ELF-1 (cell line): ENCODE measurements at regions not wholly inside any gene's neighbourhood (a gene's known extent, or its start where the extent isn't known, plus 50 kb on each side); places are given as distances from the start of the nearest gene placed in this dataset.
A peak's percentile ranks its signal among the peaks of the same experiment; 100 is the strongest.

Experiments used
- DNase-seq: peaks from one replicate; pipeline ENCODE4 v3.0.0-alpha.2; 2016; ENCODE audit warnings: low read depth, low spot score

DNA sequence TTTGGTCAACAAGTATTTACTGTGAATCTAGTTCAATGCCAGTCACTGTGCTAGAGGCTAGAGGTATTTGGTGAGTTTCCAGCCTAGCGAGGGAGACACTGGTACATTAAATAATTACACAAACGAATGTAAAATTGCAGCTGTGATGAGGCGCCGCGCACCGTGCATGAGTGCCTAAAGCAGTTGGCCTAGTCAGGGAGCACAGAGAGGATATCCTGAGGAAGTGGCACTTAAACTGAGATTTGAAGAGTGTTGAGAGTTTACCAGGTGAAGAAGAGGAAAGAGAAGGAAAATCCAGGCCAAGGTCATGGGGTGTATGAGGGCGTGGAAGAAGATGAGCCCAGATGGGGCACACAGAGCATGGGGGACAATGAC is 157.6 kb upstream of the NDUFV2 start:
- no peak for DNase-seq

DNA sequence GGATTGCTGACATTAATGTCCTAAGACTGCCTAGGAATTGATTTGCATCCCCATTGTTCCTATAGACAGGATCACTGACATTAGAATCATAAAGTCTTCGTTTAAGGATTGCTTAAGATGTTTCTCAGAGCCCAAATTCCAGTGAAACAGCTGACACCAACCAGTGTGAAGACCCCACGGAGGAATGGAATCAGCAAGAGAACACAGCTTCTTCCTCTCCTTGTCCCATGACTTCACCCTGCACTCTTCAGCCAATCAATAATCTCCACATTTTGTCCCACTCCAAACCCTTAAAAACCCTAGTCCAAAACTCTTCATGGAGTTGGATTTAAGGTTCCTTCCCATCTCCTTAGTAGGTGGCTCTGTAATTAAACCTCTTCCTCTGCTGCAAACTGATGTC is 157.0 kb upstream of the NDUFV2 start:
- no peak for DNase-seq

DNA sequence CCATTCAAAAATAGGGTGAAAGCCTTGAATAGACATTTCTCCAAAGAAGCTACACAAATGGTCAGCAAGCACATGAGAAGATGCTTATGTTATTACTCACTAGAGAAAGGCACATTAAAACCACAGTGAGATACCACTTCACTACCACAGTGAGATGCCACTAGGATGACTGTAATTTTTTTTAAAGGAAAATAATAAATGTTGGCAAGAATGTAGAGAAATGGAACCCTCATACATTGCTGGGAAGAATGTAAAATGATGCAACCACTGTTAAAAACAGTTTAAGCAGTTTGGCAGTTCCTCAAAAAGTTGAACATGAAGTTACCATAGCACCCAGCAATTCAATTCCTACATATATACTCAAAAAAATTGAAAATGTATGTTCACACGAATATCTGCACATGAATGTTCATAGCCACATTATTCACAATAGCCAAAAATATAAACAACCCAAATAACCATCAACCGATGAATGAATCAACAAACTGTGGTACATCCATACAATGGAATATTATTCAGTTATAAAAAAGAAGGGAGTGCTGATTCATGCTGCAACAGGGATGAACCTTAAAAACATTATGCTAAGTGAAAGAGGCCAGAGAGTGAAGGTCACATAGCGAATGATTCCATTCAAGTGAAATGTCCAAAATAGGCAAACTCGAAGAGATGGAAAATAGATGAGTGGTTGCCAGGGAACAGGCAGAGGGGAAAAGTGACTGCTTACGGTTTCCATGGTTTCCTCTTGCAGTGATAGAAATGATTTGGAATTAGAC is 156.2 kb upstream of the NDUFV2 start:
- DNase-seq, result no peak

DNA sequence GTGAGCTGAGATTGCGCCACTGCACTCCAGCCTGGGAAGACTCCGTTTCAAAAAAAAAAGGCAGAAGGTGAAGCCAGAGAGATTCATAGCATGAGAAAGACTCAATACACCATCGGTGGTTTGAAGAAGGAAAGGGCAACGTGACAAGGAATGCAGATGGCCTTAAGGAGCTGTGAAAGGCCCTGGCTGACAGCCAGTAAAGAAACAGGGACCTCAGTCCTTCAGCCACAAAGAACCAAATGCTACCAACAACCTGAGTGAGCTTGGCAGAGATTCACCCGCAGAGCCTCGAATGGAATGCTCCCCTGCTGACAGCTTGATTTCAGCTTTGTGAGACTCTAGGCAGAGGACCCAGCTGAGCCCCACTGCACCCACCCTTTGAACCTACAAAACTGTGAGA is 154.9 kb upstream of the NDUFV2 start:
- peak; percentile 43 for DNase-seq

DNA sequence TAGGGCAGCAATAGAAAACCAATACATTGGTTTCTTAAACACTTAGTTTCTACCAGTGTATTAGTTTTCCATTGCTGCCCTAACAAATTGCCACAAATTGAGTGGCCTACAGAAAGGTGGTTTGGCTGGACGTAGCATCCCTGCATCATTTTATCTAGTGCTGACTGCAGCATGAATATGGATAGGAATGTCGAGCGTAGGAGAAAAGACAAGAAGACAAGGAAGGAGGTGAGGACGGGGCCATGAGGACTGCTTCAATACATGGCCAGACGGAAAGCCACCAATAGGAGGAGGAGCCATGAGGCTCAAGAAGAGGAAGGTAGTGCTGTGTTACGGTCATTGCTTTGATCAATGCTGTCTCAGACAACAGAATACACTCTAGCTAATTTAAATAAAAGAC is 154.5 kb upstream of the NDUFV2 start:
- no peak for DNase-seq

DNA sequence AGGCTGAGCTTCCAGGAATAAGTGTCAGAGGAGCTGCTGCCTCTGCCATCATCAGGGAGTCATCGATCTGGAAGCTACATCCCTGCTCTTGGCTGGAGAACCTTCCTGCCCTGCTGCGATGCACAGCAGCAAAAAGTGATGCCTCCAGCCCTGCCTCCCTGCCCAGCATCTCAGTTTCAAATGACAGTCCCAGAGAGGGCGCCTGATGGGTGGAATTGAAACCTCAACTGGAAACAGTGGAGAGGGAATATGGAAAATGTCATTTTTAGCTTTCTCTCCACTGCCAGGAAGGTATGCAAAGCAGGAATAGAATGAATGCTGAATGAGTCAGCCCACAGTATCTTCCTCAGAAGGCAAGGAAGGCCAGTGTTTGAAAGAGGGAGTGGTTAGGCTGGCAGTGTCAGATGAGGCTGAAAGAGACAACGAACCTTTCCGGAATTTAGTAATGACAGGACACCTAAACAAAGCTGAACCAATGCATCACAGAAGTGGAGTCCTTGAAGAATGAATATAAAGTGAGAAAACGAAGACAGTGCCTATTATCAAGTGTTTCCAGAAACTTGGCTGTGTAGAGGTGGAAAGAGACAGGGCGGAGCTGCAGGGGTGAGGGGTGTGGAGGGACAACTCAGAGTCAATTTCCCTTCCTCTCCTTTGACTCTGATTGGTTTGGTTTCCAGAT is 153.9 kb upstream of the NDUFV2 start:
- DNase-seq, result peak; percentile 47

DNA sequence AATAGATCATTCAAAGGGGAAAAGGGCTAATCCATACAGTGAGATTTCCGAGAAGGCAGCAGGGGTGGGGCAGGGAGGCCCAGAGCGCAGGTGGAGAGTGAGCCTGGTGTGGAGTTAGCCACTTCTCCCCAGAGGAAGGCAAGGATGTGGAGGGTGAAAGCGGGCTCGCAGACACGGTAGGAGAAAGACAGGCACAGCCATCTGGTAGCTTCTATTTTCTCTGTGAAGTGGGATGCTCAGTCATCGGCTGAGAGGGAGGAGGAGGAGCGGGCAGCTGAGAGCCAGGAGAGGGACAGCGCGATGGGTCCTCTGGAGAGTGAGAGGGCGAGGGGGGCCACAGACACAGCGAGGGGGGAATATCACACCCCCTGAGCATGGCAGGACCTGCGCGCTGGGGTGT is 153.3 kb upstream of the NDUFV2 start:
- DNase-seq, result no peak

DNA sequence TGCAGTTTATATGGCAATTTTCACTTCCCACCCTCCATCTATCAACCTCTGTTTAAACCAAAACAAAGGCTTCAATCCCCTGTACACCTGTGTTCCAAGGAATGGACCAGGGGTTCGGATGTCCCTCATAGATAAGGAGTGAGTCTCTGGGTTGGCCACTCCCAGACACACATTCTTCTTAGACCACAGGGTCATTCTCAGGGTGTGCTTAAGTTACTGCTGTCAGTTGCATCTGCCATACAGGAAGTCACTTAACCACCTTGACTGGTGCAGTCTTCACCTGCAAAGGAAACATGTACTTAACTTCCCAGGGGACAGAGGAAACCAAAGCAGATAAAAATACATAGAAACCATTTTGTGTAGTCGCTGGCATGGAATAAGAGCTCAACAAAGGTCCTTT is 151.0 kb upstream of the NDUFV2 start:
- no peak for DNase-seq

DNA sequence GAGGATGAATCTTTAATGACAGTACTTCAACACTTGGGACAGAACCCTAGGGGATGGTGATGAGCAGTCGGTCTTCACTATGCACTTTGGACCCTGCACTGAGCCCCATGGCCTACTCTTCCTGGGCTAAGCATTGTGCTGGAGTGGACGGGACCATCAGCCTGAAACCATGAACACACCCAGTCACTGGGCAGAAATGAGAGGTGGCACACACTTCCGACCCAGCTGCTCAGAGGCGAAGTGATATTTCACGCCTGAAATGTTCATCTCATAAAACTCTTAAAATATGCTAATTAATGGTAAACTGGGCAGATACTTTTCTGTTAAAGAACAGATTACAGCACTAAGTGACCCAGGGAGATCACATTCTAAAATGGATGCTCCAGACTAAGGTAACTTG is 150.3 kb upstream of the NDUFV2 start:
- DNase-seq, result no peak

DNA sequence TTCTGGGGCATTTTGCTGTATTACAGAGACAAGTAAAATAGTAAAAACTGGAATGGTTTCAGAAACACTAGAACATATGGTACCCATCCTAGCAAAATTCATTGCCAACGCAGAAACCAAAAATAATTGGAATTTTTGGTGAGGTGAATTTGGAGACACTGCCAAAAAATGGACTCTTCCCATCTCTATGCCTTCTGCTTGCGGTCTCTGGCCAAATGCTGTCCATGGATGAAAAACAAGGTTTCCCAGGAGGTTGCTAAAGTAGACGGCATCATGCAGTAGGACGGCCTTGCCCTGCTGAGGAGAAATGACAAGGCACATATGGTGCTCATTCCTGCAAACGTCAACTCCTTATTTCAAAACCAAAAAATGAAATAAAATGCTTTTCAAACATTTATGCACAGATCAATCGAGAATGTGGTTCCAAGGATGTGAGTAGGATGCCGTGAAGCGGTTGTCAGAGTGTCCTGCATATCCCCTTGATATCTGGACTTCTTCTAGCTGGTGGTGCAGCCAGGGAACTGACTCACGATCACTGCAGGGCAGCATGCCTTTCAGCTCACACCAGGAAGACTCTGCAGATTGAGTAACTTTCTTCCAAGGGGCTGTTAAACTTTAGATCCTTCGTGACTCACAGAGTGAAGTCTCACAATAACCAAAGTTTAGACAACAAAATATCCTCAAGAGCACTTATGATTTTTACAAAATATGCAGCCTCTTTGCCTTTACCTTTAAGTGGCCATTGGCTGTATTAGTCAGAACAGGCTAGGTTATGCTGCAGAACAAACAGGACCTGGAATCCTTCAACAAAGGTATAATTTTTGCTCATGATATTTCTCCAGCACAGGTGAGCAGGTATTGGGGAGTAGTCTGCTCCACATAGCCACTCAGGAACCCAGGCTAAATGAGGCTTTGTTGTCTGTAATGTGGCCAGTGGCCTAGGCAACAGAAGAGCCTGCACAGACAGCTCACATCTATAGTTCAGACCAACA is 149.4 kb upstream of the NDUFV2 start:
- no peak for DNase-seq

DNA sequence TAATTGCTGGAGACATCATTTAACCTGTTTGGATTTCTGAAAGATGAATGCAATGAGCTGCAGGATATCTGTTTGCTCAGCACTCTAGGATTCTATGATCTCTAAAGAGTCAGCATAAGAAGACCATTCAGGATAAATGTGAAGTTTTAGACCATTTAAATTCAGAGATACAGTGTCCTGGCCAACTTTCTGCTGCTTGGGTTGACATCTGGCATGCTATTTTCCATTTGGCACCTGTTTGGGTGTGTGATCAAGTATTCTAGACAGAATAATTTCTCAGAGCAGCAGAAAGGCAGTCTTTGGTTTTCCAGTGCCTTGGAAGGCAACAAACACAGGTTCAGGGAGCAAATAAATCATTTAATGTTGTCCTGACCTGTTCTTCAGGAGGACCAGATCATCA is 144.8 kb upstream of the NDUFV2 start:
- no peak for DNase-seq

DNA sequence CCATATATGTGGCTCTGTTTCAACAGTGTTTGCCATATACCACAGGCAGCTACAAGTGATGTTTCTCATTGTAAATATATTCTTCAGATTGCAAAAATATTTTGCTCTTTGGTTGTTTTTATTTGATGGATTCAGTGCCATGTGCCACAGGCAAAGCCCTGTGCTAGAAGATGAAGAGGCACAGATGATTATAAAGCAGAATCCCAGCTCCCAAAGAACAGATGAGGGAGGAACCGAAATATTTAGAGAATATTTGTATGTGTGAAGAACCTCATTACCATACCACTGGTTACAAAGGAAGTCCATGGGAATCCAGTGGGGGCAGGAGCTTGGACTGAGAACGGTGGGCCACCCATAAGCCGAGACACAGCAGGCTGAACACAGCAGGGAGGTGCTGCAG is 143.8 kb upstream of the NDUFV2 start:
- DNase-seq, result no peak

DNA sequence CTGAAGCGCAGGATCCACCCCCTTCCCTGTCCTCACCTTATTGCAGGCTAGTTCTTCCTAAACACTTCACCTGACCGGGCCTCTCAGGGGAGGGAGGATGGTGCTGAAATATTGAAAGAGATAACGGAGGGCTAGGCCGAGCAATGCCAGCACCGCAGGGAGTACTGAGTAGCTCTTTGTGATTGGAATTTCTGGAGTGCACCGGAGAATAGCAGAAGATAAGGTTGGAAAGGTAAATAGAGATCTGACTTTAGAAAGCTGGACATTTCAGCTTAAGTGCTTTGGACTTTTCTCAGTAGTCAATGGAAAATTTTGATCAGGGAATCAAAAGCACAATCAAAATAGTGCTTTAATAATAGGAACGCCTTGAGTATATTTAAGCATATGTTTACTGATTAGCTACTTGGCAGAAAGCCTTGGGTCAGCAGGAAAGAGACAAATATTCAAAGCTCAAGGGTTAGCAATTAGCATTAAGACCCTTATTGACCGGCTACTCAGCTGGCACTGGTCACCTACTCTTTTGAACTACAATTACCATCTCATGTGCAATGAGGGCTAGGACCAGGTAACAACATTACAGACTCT is 142.9 kb upstream of the NDUFV2 start:
- DNase-seq, result peak; percentile 55

DNA sequence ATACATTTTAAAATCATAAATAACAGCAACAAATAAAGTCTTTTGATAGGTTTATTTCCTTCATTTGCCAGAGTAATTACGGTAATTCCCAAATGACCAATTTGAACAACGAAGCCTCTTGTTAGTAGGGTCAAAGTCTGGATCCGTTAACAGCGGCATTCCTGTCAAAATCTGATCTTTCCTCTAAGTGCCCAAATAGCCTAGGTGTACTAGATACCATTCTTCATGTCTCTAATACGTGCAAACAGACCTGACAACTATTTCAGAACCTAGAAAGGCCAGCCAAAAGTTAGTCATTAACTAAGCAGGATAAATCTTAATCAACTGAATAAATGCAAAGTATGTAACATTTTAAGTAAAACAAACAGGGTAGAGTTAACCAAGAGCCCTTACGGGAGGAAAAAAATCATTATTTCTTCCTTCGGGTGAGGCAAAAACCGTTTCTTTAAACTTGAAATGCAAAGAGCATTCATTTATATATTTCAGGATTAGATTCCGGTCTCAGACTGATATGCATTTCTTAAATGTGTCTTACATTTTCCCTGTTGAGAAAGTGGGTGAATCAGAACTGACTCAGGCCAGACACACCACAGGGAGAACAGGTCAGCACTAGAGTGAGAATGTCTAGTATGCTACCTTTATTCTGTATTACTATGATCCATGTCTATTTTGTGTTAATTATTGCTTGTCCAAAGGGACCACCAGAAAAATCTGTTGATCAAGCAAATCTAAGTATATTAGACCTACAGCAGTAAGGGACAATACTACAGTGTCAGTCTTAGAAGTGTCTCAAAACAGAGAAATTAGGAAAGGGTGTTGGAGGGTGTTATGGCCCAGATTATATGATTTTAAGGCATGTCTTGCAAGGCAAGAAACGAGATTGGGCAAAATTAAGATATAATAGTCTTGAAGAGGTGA is 141.5 kb upstream of the NDUFV2 start:
- no peak for DNase-seq

DNA sequence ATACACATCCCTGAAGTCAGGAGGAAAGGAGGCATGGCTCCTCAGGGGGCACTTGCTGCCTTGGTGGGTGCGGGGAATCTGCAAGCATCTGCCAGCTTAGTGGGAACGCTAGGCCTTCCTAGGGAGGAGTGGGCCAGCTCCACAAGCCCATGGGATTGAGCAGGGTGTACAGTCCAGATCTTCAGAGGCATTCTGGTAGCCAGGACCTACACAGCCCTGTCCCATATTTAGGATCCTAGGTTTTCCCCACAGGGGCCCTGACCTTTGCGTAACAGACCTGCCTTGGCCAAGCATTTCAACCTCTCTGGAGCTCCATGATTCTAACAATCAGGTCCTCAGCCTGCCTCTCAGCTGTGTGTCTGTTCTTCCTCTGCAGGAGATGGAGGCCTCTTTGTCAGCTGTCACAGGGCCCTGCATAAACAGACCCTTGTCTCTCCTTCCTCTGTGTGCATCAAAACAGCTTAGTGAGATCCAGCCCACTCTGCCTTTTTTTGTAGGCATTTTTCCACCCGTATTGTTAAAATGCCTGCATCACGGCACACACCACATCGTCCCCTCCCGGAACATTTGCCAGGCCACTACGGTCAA is 140.2 kb upstream of the NDUFV2 start:
- peak; percentile 33 for DNase-seq

DNA sequence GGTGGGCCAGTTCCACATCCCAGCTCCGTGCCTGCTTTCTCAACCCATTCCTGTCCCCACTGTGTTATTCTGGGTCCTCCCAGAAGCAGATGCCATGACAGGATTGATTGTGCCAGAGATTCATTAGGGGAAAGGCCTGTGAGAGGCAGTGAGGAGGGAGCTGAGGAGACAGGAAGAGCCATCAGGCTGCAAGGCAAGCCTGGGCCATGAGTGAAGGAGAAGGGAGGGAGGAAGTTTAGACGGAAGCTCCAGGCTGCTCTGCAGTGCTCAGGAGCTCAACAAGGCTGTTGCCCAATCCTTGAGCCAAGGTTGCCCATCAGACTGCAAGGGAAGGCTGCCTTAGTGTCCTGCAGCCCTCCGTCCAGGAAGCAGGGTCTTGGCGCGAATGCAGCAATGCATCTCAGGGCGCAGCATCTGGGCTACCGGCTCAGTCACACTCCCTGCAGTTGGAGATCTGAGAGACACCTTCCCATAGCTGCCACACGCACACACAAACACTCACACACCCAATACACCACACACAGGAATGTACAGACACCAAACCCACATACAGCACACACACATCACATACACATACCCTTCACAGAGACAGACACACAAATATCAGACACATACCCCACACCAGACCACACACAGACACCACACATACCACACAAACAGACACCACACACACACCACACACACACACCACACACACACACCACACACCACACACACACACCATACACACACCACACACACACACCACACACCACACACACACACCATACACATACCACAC is 139.5 kb upstream of the NDUFV2 start:
- DNase-seq, result no peak

DNA sequence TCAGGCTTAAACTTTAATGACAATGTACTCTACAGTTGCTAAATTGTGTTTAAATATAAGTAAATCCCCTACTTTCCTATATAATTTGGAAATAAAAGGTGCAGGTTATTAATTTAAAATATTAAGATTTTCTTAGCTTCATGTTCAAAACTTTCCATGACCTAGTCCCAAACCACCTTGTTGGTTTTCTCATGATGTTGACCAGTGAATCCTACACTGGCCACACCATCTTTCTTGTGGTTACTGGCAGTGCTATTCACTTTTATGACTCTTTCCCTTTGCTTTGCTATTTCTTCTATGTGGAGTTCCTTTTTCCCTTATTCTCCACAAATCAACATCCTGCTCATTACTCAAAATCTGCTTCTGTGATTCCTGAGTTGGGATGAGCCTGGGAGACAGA is 138.6 kb upstream of the NDUFV2 start:
- no peak for DNase-seq

DNA sequence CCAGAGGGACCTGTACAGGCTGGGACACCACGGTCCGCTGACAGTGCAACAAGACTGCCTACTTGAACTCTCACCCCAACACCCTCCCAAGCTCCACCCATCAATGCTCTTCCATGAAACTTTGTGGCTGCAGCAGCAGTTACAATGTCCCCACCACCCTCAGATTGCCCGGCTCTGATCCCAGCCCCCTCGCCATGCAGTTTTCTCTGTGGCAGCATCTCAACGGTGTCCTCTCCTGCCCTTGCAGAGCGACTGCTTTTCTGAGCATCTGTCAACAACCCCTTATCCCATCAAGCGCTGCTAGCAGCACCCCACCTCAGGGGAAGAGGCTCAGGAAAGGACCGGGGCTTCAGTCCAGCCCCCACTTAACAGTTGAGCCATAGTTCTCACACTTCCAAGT is 137.1 kb upstream of the NDUFV2 start:
- DNase-seq, result no peak

DNA sequence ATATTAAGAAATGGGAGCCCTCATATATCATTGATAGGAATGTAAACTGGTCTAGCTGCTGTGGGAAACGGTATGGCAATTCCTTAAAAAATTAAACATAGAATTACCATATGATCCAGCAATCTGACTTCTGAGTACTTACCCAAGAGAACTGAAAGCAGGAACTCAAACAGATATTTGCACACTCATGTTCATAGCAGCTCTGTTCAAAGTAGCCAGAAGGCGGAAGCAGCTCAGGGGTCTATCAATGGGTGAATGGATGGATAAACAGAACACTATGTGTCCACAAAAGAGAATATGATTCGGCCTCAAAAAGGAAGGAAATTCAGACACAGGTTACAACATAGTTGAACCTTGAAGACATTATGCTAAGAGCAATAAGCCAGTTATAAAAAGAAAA is 135.7 kb upstream of the NDUFV2 start:
- no peak for DNase-seq

DNA sequence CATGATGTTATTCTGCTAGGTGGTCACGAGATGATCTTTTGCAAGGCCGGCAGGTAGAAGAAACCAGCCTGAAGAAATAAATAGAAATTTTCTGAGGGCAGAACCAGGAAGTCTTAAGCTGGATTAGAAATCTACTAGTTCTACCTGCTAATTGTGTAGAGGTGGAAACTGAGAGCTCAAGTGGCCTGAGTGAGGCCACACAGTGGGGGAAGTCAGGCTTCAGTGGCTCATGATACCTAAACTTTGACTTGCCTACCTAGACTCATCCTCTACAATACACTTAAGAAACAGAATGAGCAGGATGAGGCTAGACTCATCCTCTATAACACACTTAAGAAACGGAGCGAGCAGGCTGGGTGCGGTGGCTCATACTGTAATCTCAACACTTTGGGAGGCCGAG is 134.9 kb upstream of the NDUFV2 start:
- DNase-seq, result no peak
